Liver (tissue), 3 donors: ENCODE measurements at regions not wholly inside any gene's neighbourhood (a gene's known extent, or its start where the extent isn't known, plus 50 kb on each side); places are given as distances from the start of the nearest gene placed in this dataset.

Experiments
- CTCF ChIP-seq: fragments of 150-350 bp; IDR thresholded peaks from 2 replicates; pipeline ENCODE4 v1.5.1; 2017; ENCODE audit warnings: improper control_type of control experiment, low read depth, low read length; ENCODE audit not compliant: missing input control
- GABPA ChIP-seq, 2 donors: IDR thresholded peaks in 1 of 2; conservative IDR thresholded peaks in 1 of 2; 2 replicates each; pipeline ENCODE4 v1.6.1; 2016; ENCODE audit warnings: antibody characterized with exemption in 2 of 2, mild to moderate bottlenecking in 1 of 2, moderate library complexity in 1 of 2
- HNF4G ChIP-seq: IDR thresholded peaks from 2 replicates; pipeline ENCODE4 v1.6.1; 2016; ENCODE audit warnings: antibody characterized with exemption
- RAD21 ChIP-seq, 2 donors: IDR thresholded peaks; 2 replicates each; pipeline ENCODE4 v1.6.1; 2016; ENCODE audit warnings: antibody characterized with exemption in 2 of 2, mild to moderate bottlenecking in 2 of 2
- REST ChIP-seq: IDR thresholded peaks from 2 replicates; pipeline ENCODE4 v1.6.1; 2016; ENCODE audit warnings: antibody characterized with exemption, mild to moderate bottlenecking
- RXRA ChIP-seq, 2 donors: IDR thresholded peaks; 2 replicates each; pipeline ENCODE4 v1.6.1; 2017 to 2018; ENCODE audit warnings: antibody characterized with exemption in 2 of 2, mild to moderate bottlenecking in 1 of 2
- SP1 ChIP-seq: IDR thresholded peaks from 2 replicates; pipeline ENCODE4 v1.6.1; 2018; ENCODE audit warnings: antibody characterized with exemption, mild to moderate bottlenecking
- TAF1 ChIP-seq: conservative IDR thresholded peaks from 2 replicates; pipeline ENCODE4 v1.6.1; 2016; ENCODE audit warnings: antibody characterized with exemption, mild to moderate bottlenecking
- ZBTB33 ChIP-seq: IDR thresholded peaks from 2 replicates; pipeline ENCODE4 v1.6.1; 2016; ENCODE audit warnings: antibody characterized with exemption
- donor health status: healthy.
- donor health status: healthy.

GRCh38 chr12:38391007-38391406 is 74.4 kb downstream of the ALG10B start:
- TF ChIP-seq CTCF (no peak), TAF1 (no peak), HNF4G (no peak), RXRA (IDR thresholded peaks at IDR 0.05) (no peak), ZBTB33 (no peak), GABPA (IDR thresholded peaks at IDR 0.05 in 1 of 2, conservative IDR thresholded peaks at IDR 0.05 in 1 of 2) (no peak), SP1 (no peak), REST (no peak), RAD21 (IDR thresholded peaks at IDR 0.05) (no peak)
